Testis (tissue), 2 donors: ENCODE measurements at regions not wholly inside any gene's neighbourhood (a gene's known extent, or its start where the extent isn't known, plus 50 kb on each side); places are given as distances from the start of the nearest gene placed in this dataset.

Experiments
- CTCF ChIP-seq, 3 experiments: fragments of 450-650 bp in 2 of 3; fragments of 200-600 bp in 1 of 3; sonication (generic) in 1 of 3; IDR thresholded peaks; one replicate each; pipeline ENCODE4 v1.5.1; 2016 to 2019; ENCODE audit warnings: antibody characterized with exemption in 3 of 3, mild to moderate bottlenecking in 2 of 3, moderate library complexity in 1 of 3
- POLR2A ChIP-seq: fragments of 450-650 bp; IDR thresholded peaks from one replicate; pipeline ENCODE4 v1.6.1; 2017; ENCODE audit warnings: antibody characterized with exemption, mild to moderate bottlenecking, moderate library complexity

GRCh38 chr5:144896473-144896872, 725.8 kb downstream of the KCTD16 start:
- TF ChIP-seq POLR2A (no peak), CTCF (IDR thresholded peaks at IDR 0.05) (no peak)
